ENCODE measurements at regions not wholly inside any gene's neighbourhood (a gene's known extent, or its start where the extent isn't known, plus 50 kb on each side); places are given as distances from the start of the nearest gene placed in this dataset.

DNA sequence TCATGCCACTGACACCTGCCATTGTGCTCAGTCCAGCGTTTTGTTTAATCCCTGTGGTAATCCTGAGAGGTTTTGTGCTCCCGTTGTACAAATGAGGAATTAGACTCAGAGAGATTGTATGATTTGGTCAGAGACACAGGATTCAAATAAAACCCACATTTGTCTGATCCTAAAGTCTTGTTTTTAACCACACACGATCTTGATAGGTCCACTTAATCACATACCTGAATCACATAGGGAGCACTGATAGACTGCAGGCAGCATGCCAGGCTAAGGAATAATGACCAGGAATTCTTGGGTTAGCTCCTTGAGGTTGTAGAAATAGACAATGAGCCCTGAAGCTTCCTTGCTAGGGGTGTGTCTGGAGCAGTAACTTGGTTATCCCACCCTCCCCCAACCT is 202.6 kb upstream of the RGS6 start:
- no peak overlapping the region for H3K27ac Mint-ChIP-seq
- H3K36me3 Mint-ChIP-seq (ENCODE audit: low read depth) = peaks cover 75% of the 10 kb centered on the region
- H3K4me1 Mint-ChIP-seq = peaks cover 27% of the 10 kb centered on the region
- H3K4me3 Mint-ChIP-seq = no peak overlapping the region
- TF ChIP-seq CTCF (IDR thresholded peaks at IDR 0.05; ENCODE audit: unreplicated experiment in 3 of 3) = no peak
- H3K27me3 Mint-ChIP-seq (ENCODE audit: low read depth) = peaks cover 4% of the 10 kb centered on the region
- no peaks in the 10 kb centered on the region for H3K9me3 Mint-ChIP-seq

DNA sequence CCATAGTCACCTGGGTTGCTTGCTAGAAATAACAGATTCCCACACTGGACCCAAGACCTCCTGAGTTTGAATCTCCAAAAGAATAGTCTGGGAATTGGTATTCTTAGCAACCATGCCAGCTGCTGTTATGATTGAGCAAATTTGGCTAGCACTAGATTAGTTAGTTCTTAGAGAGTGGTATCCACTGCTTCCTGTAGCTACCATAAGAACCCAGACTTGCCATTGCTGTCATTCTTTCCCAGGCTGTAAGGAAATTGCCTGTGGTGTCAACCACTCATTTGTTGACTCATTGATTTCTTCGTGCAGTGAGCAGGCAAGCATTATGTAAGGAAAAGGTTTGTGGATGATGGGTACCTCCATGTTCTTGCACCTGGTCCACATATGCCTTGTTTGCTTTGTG is 201.8 kb upstream of the RGS6 start:
- Mint-ChIP-seq H3K9me3 (no peaks in the 10 kb centered on the region), H3K36me3 (ENCODE audit: low read depth) (peaks cover 74% of the 10 kb centered on the region), H3K4me3 (no peak overlapping the region), H3K4me1 (peaks cover 29% of the 10 kb centered on the region), H3K27ac (no peak overlapping the region), H3K27me3 (ENCODE audit: low read depth) (peaks cover 4% of the 10 kb centered on the region)
- TF ChIP-seq CTCF (IDR thresholded peaks at IDR 0.05; ENCODE audit: unreplicated experiment in 3 of 3) = no peak

DNA sequence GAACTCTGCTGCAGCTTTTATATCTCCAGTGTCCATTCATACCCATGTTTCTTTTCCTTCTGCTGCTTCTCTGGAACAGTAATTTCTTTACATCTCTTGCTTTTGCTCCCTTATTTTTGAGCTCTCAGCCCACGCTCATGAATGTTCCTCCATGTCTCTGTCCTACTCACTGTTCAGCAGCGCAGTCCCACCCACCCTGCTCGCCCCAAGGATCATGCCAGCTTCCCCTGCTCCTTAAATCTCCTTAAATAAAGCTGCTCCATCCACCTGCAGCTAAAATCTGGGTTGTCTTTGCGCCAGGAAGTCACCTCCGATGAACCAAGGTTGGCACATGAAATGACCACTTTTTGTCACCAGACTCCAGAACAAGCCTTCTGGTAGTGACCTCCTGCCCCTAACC is 201.1 kb upstream of the RGS6 start:
- peaks cover 74% of the 10 kb centered on the region for H3K36me3 Mint-ChIP-seq (ENCODE audit: low read depth)
- H3K4me1 Mint-ChIP-seq = peaks cover 23% of the 10 kb centered on the region
- no peaks in the 10 kb centered on the region for H3K9me3 Mint-ChIP-seq
- no peak overlapping the region for H3K27ac Mint-ChIP-seq
- H3K4me3 Mint-ChIP-seq = no peak overlapping the region
- H3K27me3 Mint-ChIP-seq (ENCODE audit: low read depth) = peaks cover 4% of the 10 kb centered on the region
- TF ChIP-seq CTCF (IDR thresholded peaks at IDR 0.05; ENCODE audit: unreplicated experiment in 3 of 3) = no peak

DNA sequence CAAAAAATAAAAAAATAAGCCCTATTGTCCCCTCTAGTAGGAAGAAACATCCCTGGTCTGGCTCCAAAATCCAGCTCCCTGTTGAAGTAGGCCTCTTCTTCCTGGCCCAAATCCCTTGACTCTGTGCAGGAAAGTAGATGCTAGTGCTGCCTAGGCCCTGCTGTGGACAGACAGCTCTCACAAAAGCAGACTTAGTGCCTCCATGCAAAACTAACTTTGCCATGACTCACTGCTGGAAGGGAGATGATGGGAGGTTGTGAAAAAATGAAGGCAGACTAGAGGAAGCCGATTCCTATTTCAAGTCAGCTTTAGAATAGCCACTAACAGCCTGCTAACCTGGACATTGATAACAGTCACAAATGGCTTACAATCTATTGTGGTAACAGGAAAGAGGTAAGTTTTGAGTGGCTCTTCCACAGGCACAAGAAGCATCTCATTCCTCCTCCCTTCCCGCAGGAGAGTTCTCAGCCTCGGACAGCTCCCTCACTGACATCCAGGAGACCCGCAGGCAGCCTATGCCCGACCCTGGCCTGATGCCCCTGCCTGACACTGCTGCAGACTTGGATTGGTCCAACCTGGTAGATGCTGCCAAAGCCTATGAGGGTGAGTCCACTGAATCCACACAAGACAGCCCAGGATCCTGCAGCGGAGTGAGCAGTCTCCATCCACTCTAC is 198.9 kb upstream of the RGS6 start:
- no peaks in the 10 kb centered on the region for H3K9me3 Mint-ChIP-seq
- H3K4me1 Mint-ChIP-seq = peaks cover 19% of the 10 kb centered on the region
- H3K27me3 Mint-ChIP-seq (ENCODE audit: low read depth) = peaks cover 4% of the 10 kb centered on the region
- TF ChIP-seq CTCF (IDR thresholded peaks at IDR 0.05; ENCODE audit: unreplicated experiment in 3 of 3) = no peak
- peaks cover 85% of the 10 kb centered on the region for H3K36me3 Mint-ChIP-seq (ENCODE audit: low read depth)
- H3K27ac Mint-ChIP-seq = no peak overlapping the region
- H3K4me3 Mint-ChIP-seq = no peak overlapping the region

DNA sequence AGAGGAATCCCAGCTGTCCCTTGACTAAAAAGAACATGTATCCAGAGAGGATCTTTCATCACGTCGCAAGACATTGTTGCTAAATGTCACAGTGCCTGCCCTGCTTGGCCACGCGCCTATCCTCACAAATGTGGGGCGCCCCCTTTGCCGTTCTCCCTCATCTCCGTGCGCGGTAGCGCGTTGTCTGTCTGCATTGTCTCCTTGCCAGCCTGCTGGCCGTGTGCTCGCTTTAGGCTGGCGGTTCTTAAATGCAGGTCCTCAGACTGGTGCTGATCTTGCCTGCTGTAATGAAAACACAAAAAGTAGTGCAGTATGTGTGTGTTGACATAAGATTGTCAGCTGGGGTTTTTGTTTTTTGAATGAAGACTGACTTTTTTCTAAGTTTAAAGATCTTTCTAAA is 198.2 kb upstream of the RGS6 start:
- peaks cover 15% of the 10 kb centered on the region for H3K4me1 Mint-ChIP-seq
- H3K27ac Mint-ChIP-seq = no peak overlapping the region
- H3K36me3 Mint-ChIP-seq (ENCODE audit: low read depth) = peaks cover 88% of the 10 kb centered on the region
- no peak for TF ChIP-seq CTCF (IDR thresholded peaks at IDR 0.05; ENCODE audit: unreplicated experiment in 3 of 3)
- H3K9me3 Mint-ChIP-seq = no peaks in the 10 kb centered on the region
- peaks cover 4% of the 10 kb centered on the region for H3K27me3 Mint-ChIP-seq (ENCODE audit: low read depth)
- H3K4me3 Mint-ChIP-seq = no peak overlapping the region

DNA sequence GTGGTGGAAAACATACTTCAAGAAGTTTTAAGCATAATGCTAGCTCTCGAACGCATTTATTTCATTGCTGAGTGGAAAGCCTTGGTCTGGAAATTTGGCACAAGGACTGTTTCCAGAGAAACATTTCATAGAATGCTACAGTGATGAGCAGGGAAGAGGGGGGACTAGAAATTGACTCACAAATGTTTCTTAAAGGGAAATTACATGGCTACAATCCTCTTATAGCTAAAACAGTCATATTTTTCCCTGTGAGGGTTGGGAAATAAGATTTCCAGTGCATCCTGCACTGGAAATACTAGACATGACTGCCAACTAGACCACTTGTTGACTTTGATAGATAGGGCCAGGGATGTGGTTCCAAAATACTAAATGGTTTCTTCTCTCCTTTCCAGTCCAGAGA is 197.3 kb upstream of the RGS6 start:
- H3K4me1 Mint-ChIP-seq = peaks cover 15% of the 10 kb centered on the region
- no peaks in the 10 kb centered on the region for H3K9me3 Mint-ChIP-seq
- peak overlapping the region in 2 of 3 experiments; percentile 22 to 41 for H3K27ac Mint-ChIP-seq
- no peak overlapping the region for H3K4me3 Mint-ChIP-seq
- TF ChIP-seq CTCF (IDR thresholded peaks at IDR 0.05; ENCODE audit: unreplicated experiment in 3 of 3) = no peak
- H3K27me3 Mint-ChIP-seq (ENCODE audit: low read depth) = peaks cover 4% of the 10 kb centered on the region
- peaks cover 87% of the 10 kb centered on the region for H3K36me3 Mint-ChIP-seq (ENCODE audit: low read depth)
